Astrocyte of the spinal cord (primary cell): ENCODE measurements at regions not wholly inside any gene's neighbourhood (a gene's known extent, or its start where the extent isn't known, plus 50 kb on each side); places are given as distances from the start of the nearest gene placed in this dataset.

ENCODE experiments used
- DNase-seq: peaks from one replicate; pipeline ENCODE4 v3.0.0; 2011; ENCODE audit warnings: low read depth, low spot score
- H3K4me3 ChIP-seq: 2 replicates; pipeline ENCODE4 v1.5.1; 2011; ENCODE audit warnings: low read depth, mild to moderate bottlenecking, low read length, moderate library complexity
- CTCF ChIP-seq: IDR thresholded peaks from 2 replicates; pipeline ENCODE4 v1.5.1; 2012; ENCODE audit warnings: low read depth, mild to moderate bottlenecking, low read length, inconsistent platforms
- in situ Hi-C: cut with HindIII; loops from 2 replicates; pipeline ENCODE4 v1.10.0; 2017; ENCODE audit warnings: low sequenced_read_pairs

GRCh38 chr17:36812762-36813161 lies 124.5 kb upstream of the LHX1 start:
- TF ChIP-seq CTCF: no peak
- no peak overlapping the region for H3K4me3 ChIP-seq
- no peak for DNase-seq
- in situ Hi-C loops: no loop called here

- no peak for TF ChIP-seq CTCF
- in situ Hi-C loops: no loop called here
- H3K4me3 ChIP-seq: no peak overlapping the region
- no peak for DNase-seq
Measured at GRCh38 chr17:36813357-36813756, 123.9 kb upstream of the LHX1 start.

- in situ Hi-C loops: no loop called here
Measured at GRCh38 chr17:36813957-36814563, 123.2 kb upstream of the LHX1 start.

GRCh38 chr17:36814958-36815357 lies 122.3 kb upstream of the LHX1 start:
- TF ChIP-seq CTCF: no peak
- DNase-seq: no peak
- in situ Hi-C loops: no loop called here
- no peak overlapping the region for H3K4me3 ChIP-seq

More at GRCh38 chr17:36813957-36814563, 123.2 kb upstream of the LHX1 start:
- no peak for DNase-seq
- TF ChIP-seq CTCF: no peak
- no peak overlapping the region for H3K4me3 ChIP-seq

- in situ Hi-C loops: no loop called here
- DNase-seq: no peak
- H3K4me3 ChIP-seq: no peak overlapping the region
- no peak for TF ChIP-seq CTCF
Measured at GRCh38 chr17:36816214-36816906, 120.9 kb upstream of the LHX1 start.

GRCh38 chr17:36816907-36817288 lies 120.4 kb upstream of the LHX1 start:
- no peak for DNase-seq
- TF ChIP-seq CTCF: no peak
- no peak overlapping the region for H3K4me3 ChIP-seq
- in situ Hi-C loops: no loop called here
